ENCODE measurements at regions not wholly inside any gene's neighbourhood (a gene's known extent, or its start where the extent isn't known, plus 50 kb on each side); places are given as distances from the start of the nearest gene placed in this dataset.

DNA sequence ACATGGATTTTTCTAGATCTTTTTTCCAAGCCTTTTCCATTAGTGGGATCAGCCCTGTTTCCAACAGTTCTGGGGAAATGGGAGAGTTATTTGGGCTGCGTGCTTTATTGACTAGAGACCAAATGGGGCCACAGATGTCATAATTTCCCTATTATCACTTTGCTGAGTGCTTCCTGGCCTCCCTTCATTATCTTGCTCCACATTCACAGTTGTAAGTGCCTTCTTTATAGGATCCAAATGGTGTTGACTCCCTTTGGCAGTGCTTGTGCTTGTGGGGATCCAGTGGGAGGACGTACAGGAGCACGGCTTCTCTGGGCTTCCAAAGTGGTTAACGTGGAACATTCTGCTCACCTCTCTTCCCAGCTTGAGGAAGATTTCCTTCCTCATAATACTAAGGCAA, 141.0 kb upstream of the RMST start:
- TF ChIP-seq, protein P1, sequence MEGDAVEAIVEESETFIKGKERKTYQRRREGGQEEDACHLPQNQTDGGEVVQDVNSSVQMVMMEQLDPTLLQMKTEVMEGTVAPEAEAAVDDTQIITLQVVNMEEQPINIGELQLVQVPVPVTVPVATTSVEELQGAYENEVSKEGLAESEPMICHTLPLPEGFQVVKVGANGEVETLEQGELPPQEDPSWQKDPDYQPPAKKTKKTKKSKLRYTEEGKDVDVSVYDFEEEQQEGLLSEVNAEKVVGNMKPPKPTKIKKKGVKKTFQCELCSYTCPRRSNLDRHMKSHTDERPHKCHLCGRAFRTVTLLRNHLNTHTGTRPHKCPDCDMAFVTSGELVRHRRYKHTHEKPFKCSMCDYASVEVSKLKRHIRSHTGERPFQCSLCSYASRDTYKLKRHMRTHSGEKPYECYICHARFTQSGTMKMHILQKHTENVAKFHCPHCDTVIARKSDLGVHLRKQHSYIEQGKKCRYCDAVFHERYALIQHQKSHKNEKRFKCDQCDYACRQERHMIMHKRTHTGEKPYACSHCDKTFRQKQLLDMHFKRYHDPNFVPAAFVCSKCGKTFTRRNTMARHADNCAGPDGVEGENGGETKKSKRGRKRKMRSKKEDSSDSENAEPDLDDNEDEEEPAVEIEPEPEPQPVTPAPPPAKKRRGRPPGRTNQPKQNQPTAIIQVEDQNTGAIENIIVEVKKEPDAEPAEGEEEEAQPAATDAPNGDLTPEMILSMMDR (IDR thresholded peaks at IDR 0.05): no peak
- TF ChIP-seq POLR2A (IDR thresholded peaks at IDR 0.05) (no peak), EP300 (IDR thresholded peaks at IDR 0.05) (no peak), POLR2AphosphoS5 (IDR thresholded peaks at IDR 0.05) (no peak)

Data from sigmoid colon (tissue), 4 donors.